Mucosa of rectum (tissue), 2 donors: ENCODE measurements at regions not wholly inside any gene's neighbourhood (a gene's known extent, or its start where the extent isn't known, plus 50 kb on each side); places are given as distances from the start of the nearest gene placed in this dataset.
"Not testable (repeated sequence)": the region's sequence is repeated elsewhere in the genome, so short reads cannot be mapped to it uniquely, and the experiment has no call there.

Experiments
- H3K27ac ChIP-seq, 2 donors: one replicate each; pipeline ENCODE4 v1.7.0; 2013; ENCODE audit warnings: inconsistent platforms in 2 of 2, low read depth in 2 of 2, low read length in 2 of 2
- H3K27me3 ChIP-seq, 2 donors: one replicate each; pipeline ENCODE4 v1.7.0; 2013; ENCODE audit warnings: low read length in 2 of 2; ENCODE audit not compliant: control insufficient read depth in 2 of 2, insufficient read depth in 2 of 2
- H3K36me3 ChIP-seq, 2 donors: one replicate each; pipeline ENCODE4 v1.7.0; 2013; ENCODE audit warnings: low read length in 2 of 2; ENCODE audit not compliant: control insufficient read depth in 2 of 2, insufficient read depth in 2 of 2
- H3K4me1 ChIP-seq, 2 donors: one replicate each; pipeline ENCODE4 v1.7.0; 2013; ENCODE audit warnings: low read length in 2 of 2, mild to moderate bottlenecking in 1 of 2; ENCODE audit not compliant: control insufficient read depth in 2 of 2, insufficient read depth in 2 of 2
- H3K4me3 ChIP-seq, 2 donors: one replicate each; pipeline ENCODE4 v1.7.0; 2013; ENCODE audit warnings: low read length in 2 of 2
- H3K9ac ChIP-seq, 2 donors: one replicate each; pipeline ENCODE4 v1.7.0; 2013; ENCODE audit warnings: low read length in 2 of 2, low read depth in 1 of 2, mild to moderate bottlenecking in 1 of 2
- H3K9me3 ChIP-seq, 2 donors: one replicate each; pipeline ENCODE4 v1.7.0; 2013; ENCODE audit warnings: low read length in 2 of 2; ENCODE audit not compliant: control insufficient read depth in 2 of 2
- donor health status: healthy.
- donor health status: Normal muscosa, but diverticular disease.

DNA sequence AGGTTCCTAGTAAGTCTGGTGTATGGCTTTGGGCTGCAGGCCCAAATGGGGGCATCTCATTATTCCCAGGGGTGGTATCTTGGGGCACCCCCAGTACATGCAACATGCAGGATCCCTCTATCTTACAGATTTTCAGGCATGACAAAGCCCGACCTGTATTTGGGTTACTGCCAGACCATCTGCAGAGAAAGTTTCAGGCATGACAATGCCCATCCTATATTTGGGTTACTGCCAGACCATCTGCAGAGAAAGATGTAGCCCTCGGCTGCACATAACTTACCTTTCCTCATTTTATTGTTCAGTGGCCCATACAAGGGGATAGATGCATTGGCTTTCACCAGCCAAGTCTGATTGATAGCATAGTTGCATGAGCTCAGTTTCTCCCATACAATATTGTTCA, 112.2 kb upstream of the RAB18 start:
- H3K9me3 ChIP-seq: no peaks in the 10 kb centered on the region
- H3K27me3 ChIP-seq: no peaks in the 10 kb centered on the region
- no peaks in the 10 kb centered on the region for H3K4me1 ChIP-seq
- H3K4me3 ChIP-seq: no peak overlapping the region
- no peak overlapping the region for H3K27ac ChIP-seq
- H3K36me3 ChIP-seq: no peaks in the 10 kb centered on the region
- no peak overlapping the region for H3K9ac ChIP-seq

- no peak overlapping the region for H3K9ac ChIP-seq
- no peaks in the 10 kb centered on the region for H3K36me3 ChIP-seq
- H3K4me1 ChIP-seq: no peaks in the 10 kb centered on the region
- no peaks in the 10 kb centered on the region for H3K9me3 ChIP-seq
- H3K27me3 ChIP-seq: no peaks in the 10 kb centered on the region
- no peak overlapping the region for H3K27ac ChIP-seq
- no peak overlapping the region for H3K4me3 ChIP-seq
Observed at GRCh38 chr10:27391325-27391724, 112.8 kb upstream of the RAB18 start.

DNA sequence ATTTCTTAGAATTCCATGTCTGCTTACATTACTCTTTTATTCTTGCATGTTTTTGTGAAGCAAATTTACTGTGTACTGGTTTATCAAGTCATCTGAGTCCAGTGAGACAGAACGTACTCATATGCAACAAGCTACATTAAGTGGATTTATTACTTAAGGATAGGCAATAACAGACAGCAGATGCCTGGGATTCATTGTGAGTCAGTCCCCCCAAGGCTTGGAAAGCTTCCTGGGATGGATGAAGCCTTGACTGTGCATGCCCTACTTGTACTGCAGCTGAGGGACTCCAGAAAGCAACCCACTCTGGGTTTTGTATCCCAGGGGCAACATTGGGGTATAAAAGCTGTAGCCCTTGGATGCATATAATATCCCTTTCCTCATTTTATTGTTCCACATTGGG, 113.4 kb upstream of the RAB18 start:
- Histone ChIP-seq H3K4me3 (no peak overlapping the region), H3K9me3 (no peaks in the 10 kb centered on the region), H3K36me3 (no peaks in the 10 kb centered on the region), H3K27ac (no peak overlapping the region), H3K9ac (no peak overlapping the region), H3K27me3 (no peaks in the 10 kb centered on the region), H3K4me1 (no peaks in the 10 kb centered on the region)

DNA sequence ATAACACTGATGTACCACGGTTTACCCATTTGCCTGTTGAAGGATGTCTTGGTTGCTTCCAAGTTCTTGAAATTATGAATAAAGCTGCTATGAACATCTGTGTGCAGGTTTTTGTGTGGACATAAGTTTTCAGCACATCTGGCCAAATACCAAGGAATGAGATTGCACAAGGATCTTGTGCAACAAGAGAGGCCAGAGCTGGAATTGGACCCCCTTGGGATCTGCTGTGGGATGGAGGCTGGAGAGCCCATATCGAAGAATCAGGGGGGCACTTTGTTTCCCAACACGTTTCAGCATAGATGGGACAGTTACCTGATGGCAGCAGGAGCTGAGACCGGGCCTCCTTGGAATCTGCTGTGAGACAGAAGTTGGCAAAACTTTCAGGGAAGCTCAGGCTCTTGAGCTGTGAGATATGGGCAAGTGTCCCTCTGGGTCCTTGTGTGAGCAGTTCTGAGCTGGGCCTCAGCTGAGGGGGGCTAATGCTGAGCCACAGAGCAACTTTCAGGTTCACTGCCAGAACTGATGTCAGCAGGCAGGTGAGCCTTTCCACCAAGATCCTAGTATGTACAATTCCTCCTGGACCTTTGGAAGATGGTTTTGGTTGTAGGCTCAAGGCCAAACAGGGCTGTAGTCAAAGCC, 115.2 kb upstream of the RAB18 start:
- H3K9me3 ChIP-seq: no peaks in the 10 kb centered on the region
- H3K4me1 ChIP-seq: no peaks in the 10 kb centered on the region
- H3K27me3 ChIP-seq: peaks cover 0 to 3% of the 10 kb centered on the region in 2 donors
- no peaks in the 10 kb centered on the region for H3K36me3 ChIP-seq
- no peak overlapping the region for H3K9ac ChIP-seq
- H3K4me3 ChIP-seq: no peak overlapping the region
- H3K27ac ChIP-seq: no peak overlapping the region

DNA sequence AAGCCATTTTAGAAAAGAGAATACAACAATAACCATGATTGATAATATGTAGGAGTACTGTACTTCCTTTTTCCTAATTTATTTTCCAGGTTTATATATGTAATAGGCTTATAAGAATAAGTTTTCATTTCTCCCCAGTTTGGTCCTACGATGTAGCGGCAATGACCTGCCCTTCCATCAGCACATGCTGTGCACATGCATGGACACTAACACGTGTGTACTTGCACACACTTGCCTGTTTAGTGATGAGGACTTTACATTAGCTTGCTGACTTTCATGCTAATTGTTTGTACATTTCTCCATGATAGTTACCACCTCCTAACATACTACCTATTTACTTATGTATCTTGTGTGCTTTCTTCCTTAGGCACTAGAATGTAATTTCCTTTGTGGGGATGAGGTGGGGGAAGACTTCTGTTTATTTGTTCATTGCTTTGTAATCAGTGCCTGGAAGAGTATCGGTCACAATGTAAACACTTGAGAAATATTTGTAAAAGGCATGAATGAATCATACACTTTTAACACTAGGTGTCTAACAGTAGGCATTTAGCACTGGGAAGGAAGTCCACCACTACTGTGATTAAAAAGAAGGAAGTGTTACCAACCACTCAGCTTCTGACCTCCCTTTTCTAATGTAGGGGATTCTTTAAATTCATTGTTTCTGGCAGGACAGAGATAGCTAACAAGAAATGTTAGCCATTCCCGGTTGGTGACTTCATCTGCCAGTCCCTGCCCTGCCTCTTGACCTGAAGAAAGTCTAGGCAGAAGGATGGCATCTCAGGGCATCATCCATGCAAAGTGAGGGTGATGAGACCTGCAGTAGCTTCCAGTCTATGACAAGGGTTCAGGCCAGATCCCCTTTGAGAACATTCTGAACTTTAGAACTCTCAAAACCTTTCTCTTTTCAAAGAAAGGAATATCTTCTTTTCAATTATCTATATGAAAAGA, 120.2 kb upstream of the RAB18 start:
- peaks cover 0 to 4% of the 10 kb centered on the region in 2 donors for H3K27me3 ChIP-seq
- no peak overlapping the region for H3K27ac ChIP-seq
- no peak overlapping the region for H3K4me3 ChIP-seq
- H3K36me3 ChIP-seq: no peaks in the 10 kb centered on the region
- H3K4me1 ChIP-seq: no peaks in the 10 kb centered on the region
- no peak overlapping the region for H3K9ac ChIP-seq
- no peaks in the 10 kb centered on the region for H3K9me3 ChIP-seq

GRCh38 chr10:27382176-27382575, 121.9 kb upstream of the RAB18 start:
- Histone ChIP-seq H3K9me3 (no peaks in the 10 kb centered on the region), H3K9ac (no peak overlapping the region), H3K4me3 (no peak overlapping the region), H3K4me1 (no peaks in the 10 kb centered on the region), H3K27ac (no peak overlapping the region), H3K36me3 (no peaks in the 10 kb centered on the region), H3K27me3 (peaks cover 0 to 4% of the 10 kb centered on the region in 2 donors)

GRCh38 chr10:27380929-27381358, 123.2 kb upstream of the RAB18 start:
- Histone ChIP-seq H3K4me3 (no peak overlapping the region), H3K9ac (no peak overlapping the region), H3K9me3 (no peaks in the 10 kb centered on the region), H3K4me1 (no peaks in the 10 kb centered on the region), H3K27me3 (peaks cover 0 to 4% of the 10 kb centered on the region in 2 donors), H3K27ac (no peak overlapping the region), H3K36me3 (no peaks in the 10 kb centered on the region)

- H3K4me3 ChIP-seq, H3K27ac ChIP-seq, H3K27me3 ChIP-seq, H3K9ac ChIP-seq, H3K9me3 ChIP-seq, H3K36me3 ChIP-seq, H3K4me1 ChIP-seq: not testable (repeated sequence)
Observed at GRCh38 chr10:27379041-27379440, 125.1 kb upstream of the RAB18 start.

DNA sequence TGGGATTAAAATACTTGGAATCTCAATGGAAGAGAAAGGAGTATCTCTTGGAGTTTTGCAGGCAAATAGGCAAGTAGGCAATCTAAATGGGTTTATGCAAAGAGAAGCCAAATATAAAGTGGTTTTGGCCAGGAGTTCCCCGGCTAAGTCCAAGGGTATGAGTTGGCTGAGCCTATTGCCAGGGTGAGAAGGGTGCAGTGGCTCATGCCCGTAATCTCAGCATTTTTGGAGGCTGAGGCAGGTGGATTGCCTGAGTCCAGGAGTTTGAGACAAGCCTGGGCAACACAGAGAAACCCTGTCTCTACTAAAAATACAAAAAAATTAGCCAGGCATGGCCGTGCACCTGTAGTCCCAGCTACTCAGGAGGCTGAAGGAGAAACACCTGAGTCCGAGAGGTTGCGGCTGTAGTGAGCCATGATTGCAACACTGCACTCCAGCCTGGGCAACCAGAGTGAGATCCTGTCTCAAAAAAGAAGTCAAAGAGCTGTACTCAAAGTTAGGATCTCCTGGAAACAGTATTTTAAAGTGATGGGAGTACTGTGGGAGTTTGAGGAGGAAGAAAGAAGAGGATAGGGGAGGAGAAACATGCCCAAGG, 130.4 kb upstream of the RAB18 start:
- Histone ChIP-seq H3K27ac (no peak overlapping the region), H3K9ac (no peak overlapping the region), H3K27me3 (no peaks in the 10 kb centered on the region), H3K4me3 (no peak overlapping the region), H3K36me3 (no peaks in the 10 kb centered on the region), H3K9me3 (no peaks in the 10 kb centered on the region), H3K4me1 (no peaks in the 10 kb centered on the region)

DNA sequence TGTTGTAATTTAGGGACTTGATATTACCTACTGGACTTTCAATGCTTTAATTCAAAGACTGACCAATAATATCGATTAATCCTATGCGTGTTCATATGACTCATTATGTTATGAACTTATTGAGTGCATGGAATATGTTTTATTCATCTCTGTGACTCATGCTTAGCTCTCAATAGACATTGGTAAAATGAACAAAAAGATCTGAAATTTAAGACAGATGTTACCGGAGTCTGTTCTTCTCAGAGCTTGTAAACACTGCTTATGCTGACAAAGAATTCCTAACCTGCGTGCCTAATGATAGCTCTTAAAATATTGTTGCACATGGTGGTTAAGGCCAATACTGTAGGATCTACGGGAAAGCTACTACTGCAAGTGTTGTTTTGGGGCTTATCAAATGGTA, 131.5 kb upstream of the ACBD5 start:
- Histone ChIP-seq H3K4me1 (no peaks in the 10 kb centered on the region), H3K27ac (no peak overlapping the region)

More for the DNA sequence above, 131.5 kb upstream of the ACBD5 start:
- Histone ChIP-seq H3K4me3 (no peak overlapping the region), H3K9me3 (no peaks in the 10 kb centered on the region), H3K9ac (no peak overlapping the region), H3K36me3 (no peaks in the 10 kb centered on the region), H3K27me3 (no peaks in the 10 kb centered on the region)
